A673 (cell line): ENCODE measurements at regions not wholly inside any gene's neighbourhood (a gene's known extent, or its start where the extent isn't known, plus 50 kb on each side); places are given as distances from the start of the nearest gene placed in this dataset.

Experiments
- BruUV-seq: library from RNA; stranded (reverse); fragments of 400-500 nt; replicated peaks from 2 replicates; lab custom pipeline; 2021; lab: Mats Ljungman, UMichigan
- CTCF ChIA-PET: fragments of 300-600 bp; sonication (Branson Sonifier 250); formaldehyde crosslinking; loops from one replicate; lab custom pipeline; 2022; ENCODE audit warnings: antibody characterized with exemption; lab: Charles Lee
- POLR2A ChIA-PET: fragments of 300-600 bp; sonication (Branson Sonifier 250); formaldehyde crosslinking; loops from one replicate; lab custom pipeline; 2022; ENCODE audit warnings: antibody characterized with exemption; ENCODE audit not compliant: low non-redundant PET; lab: Charles Lee
- DNase-seq: peaks from one replicate; pipeline ENCODE4 v3.0.0-alpha.2; 2015; ENCODE audit warnings: low spot score
- H3K27ac ChIP-seq: fragments of 200-600 bp; sonication (generic); 2 replicates; pipeline ENCODE4 v1.5.1; 2016; ENCODE audit warnings: mixed run types, low read depth, mild to moderate bottlenecking, mixed read lengths, antibody characterized with exemption, low read length; ENCODE audit not compliant: poor library complexity, severe bottlenecking
- H3K27me3 ChIP-seq: fragments of 200-600 bp; sonication (generic); replicated peaks from 2 replicates; pipeline ENCODE4 v1.6.1; 2017; ENCODE audit warnings: mixed run types, low read depth, mild to moderate bottlenecking, mixed read lengths, antibody characterized with exemption, low read length; ENCODE audit not compliant: insufficient read depth, poor library complexity
- H3K36me3 ChIP-seq: fragments of 200-600 bp; sonication (generic); 2 replicates; pipeline ENCODE4 v1.6.1; 2016; ENCODE audit warnings: mixed run types, mild to moderate bottlenecking, mixed read lengths, antibody characterized with exemption, low read length; ENCODE audit not compliant: insufficient read depth, poor library complexity, severe bottlenecking
- H3K4me1 ChIP-seq: fragments of 200-600 bp; sonication (generic); 2 replicates; pipeline ENCODE4 v1.6.1; 2017; ENCODE audit warnings: mixed run types, mild to moderate bottlenecking, mixed read lengths, antibody characterized with exemption, low read length; ENCODE audit not compliant: insufficient read depth, poor library complexity, severe bottlenecking
- H3K4me3 ChIP-seq: fragments of 200-600 bp; sonication (generic); 2 replicates; pipeline ENCODE4 v1.5.1; 2016; ENCODE audit warnings: low read depth, mixed run types, mild to moderate bottlenecking, mixed read lengths, low read length; ENCODE audit not compliant: poor library complexity, severe bottlenecking
- H3K9me3 ChIP-seq: fragments of 200-600 bp; sonication (generic); 2 replicates; pipeline ENCODE4 v1.6.1; 2016; ENCODE audit warnings: mixed run types, low read depth, mild to moderate bottlenecking, mixed read lengths, antibody characterized with exemption, low read length; ENCODE audit not compliant: poor library complexity, severe bottlenecking
- CTCF ChIP-seq: fragments of 300-800, 200-600 bp; sonication (generic); conservative IDR thresholded peaks from 2 replicates; pipeline ENCODE4 v1.5.1; 2017; ENCODE audit warnings: low read depth, mild to moderate bottlenecking, antibody characterized with exemption, low read length, moderate library complexity, mixed read lengths
- EZH2 ChIP-seq: fragments of 200-600 bp; sonication (generic); IDR thresholded peaks from 2 replicates; pipeline ENCODE4 v1.6.1; 2017; ENCODE audit warnings: borderline replicate concordance, low read depth, mild to moderate bottlenecking, mixed read lengths, antibody characterized with exemption, low read length; ENCODE audit not compliant: poor library complexity, severe bottlenecking
- intact Hi-C: fragments of 100-400 bp; cut with micrococcal nuclease; formaldehyde crosslinking; loops from one replicate; pipeline ENCODE4 v1.10.0; 2022; ENCODE audit not compliant: unreplicated experiment

GRCh38 chr15:88377509-88377908 lies 89.7 kb downstream of the MRPL46 start:
- no TSS peak for BruUV-seq
- intact Hi-C loops, result no loop called here
- no peak for DNase-seq
- no peak overlapping the region for H3K27ac ChIP-seq
- no peaks in the 10 kb centered on the region for H3K36me3 ChIP-seq
- ChIA-PET CTCF (no interaction called here), POLR2A (no interaction called here)
- no peaks in the 10 kb centered on the region for H3K4me1 ChIP-seq
- TF ChIP-seq CTCF (no peak), EZH2 (no peak)
- no peak overlapping the region for H3K4me3 ChIP-seq
- H3K27me3 ChIP-seq, result peaks cover 52% of the 10 kb centered on the region
- H3K9me3 ChIP-seq, result no peaks in the 10 kb centered on the region

- Histone ChIP-seq H3K27me3 (peaks cover 49% of the 10 kb centered on the region), H3K36me3 (no peaks in the 10 kb centered on the region), H3K4me3 (no peak overlapping the region), H3K9me3 (no peaks in the 10 kb centered on the region), H3K4me1 (no peaks in the 10 kb centered on the region), H3K27ac (no peak overlapping the region)
- POLR2A ChIA-PET, result no interaction called here
- intact Hi-C loops, result no loop called here
- CTCF ChIA-PET, result no interaction called here
- DNase-seq, result no peak
- TF ChIP-seq EZH2, result no peak
- no peak for TF ChIP-seq CTCF
- BruUV-seq, result no TSS peak
These were observed 90.5 kb downstream of the MRPL46 start for GRCh38 chr15:88376574-88377174.

GRCh38 chr15:88375234-88375927 lies 91.8 kb downstream of the MRPL46 start:
- POLR2A ChIA-PET, result no interaction called here
- TF ChIP-seq EZH2, result no peak
- no peak for TF ChIP-seq CTCF
- no peak for DNase-seq
- peaks cover 50% of the 10 kb centered on the region for H3K27me3 ChIP-seq
- intact Hi-C loops, result no loop called here
- no peak overlapping the region for H3K27ac ChIP-seq
- no peaks in the 10 kb centered on the region for H3K9me3 ChIP-seq
- CTCF ChIA-PET, result no interaction called here
- no peaks in the 10 kb centered on the region for H3K4me1 ChIP-seq
- BruUV-seq, result no TSS peak
- no peak overlapping the region for H3K4me3 ChIP-seq
- H3K36me3 ChIP-seq, result no peaks in the 10 kb centered on the region
